VCaP (cell line): ENCODE measurements at regions not wholly inside any gene's neighbourhood (a gene's known extent, or its start where the extent isn't known, plus 50 kb on each side); places are given as distances from the start of the nearest gene placed in this dataset.
"Not testable (repeated sequence)": the region's sequence is repeated elsewhere in the genome, so short reads cannot be mapped to it uniquely, and the experiment has no call there.

Source experiments
- H3K27ac ChIP-seq: fragments of 450-650 bp; 2 replicates; pipeline ENCODE4 v1.5.1; 2017
- CTCF ChIP-seq: fragments of 450-650 bp; conservative IDR thresholded peaks from 2 replicates; pipeline ENCODE4 v1.5.1; 2017; ENCODE audit warnings: mild to moderate bottlenecking, moderate library complexity

- no peak overlapping the region for H3K27ac ChIP-seq
- TF ChIP-seq CTCF = no peak
These were observed 1015.6 kb downstream of the PLA2G4A start for GRCh38 chr1:187844313-187844712.

- no peak for TF ChIP-seq CTCF
- no peak overlapping the region for H3K27ac ChIP-seq
These were observed 1018.8 kb downstream of the PLA2G4A start for GRCh38 chr1:187847531-187847930.

- no peak overlapping the region for H3K27ac ChIP-seq
- no peak for TF ChIP-seq CTCF
These were observed 1019.6 kb downstream of the PLA2G4A start for GRCh38 chr1:187848321-187848720.

GRCh38 chr1:187850146-187850545, 1021.4 kb downstream of the PLA2G4A start:
- H3K27ac ChIP-seq = not testable (repeated sequence)

- TF ChIP-seq CTCF = no peak
- no peak overlapping the region for H3K27ac ChIP-seq
These were observed 1024.8 kb downstream of the PLA2G4A start for GRCh38 chr1:187853505-187853904.

- H3K27ac ChIP-seq = no peak overlapping the region
These were observed 1025.7 kb downstream of the PLA2G4A start for GRCh38 chr1:187854457-187854856.

GRCh38 chr1:187862506-187862905, 1033.8 kb downstream of the PLA2G4A start:
- no peak overlapping the region for H3K27ac ChIP-seq
- no peak for TF ChIP-seq CTCF

More at GRCh38 chr1:187854457-187854856, 1025.7 kb downstream of the PLA2G4A start:
- no peak for TF ChIP-seq CTCF

- no peak overlapping the region for H3K27ac ChIP-seq
- TF ChIP-seq CTCF = no peak
These were observed 1041.8 kb downstream of the PLA2G4A start for GRCh38 chr1:187870552-187870951.
